Common myeloid progenitor, CD34-positive (primary cell): ENCODE measurements at regions not wholly inside any gene's neighbourhood (a gene's known extent, or its start where the extent isn't known, plus 50 kb on each side); places are given as distances from the start of the nearest gene placed in this dataset.

Source experiments
- CTCF ChIA-PET: fragments of 350-600 bp; sonication (Branson Sonifier 250); formaldehyde crosslinking; loops from one replicate; lab custom pipeline; 2021; ENCODE audit warnings: antibody characterized with exemption; lab: Charles Lee
- POLR2A ChIA-PET: fragments of 350-600 bp; sonication (Branson Sonifier 250); formaldehyde crosslinking; loops from one replicate; lab custom pipeline; 2021; ENCODE audit warnings: antibody characterized with exemption; lab: Charles Lee
- DNase-seq, 3 donors: peaks; one replicate each; pipeline versions ENCODE4 v3.0.0 to v3.0.0-alpha.2; 2013
- H3K27ac ChIP-seq, 2 experiments: 1 replicate in 1 of 2; 2 replicates in 1 of 2; pipeline ENCODE4 v1.7.0; 2013; ENCODE audit warnings: inconsistent platforms in 2 of 2, low read length in 2 of 2, mild to moderate bottlenecking in 2 of 2, low read depth in 1 of 2, moderate library complexity in 1 of 2; ENCODE audit not compliant: severe bottlenecking in 2 of 2, insufficient read depth in 1 of 2, poor library complexity in 1 of 2
- H3K27me3 ChIP-seq, 5 experiments: replicated peaks in 2 of 5; 1 replicate in 3 of 5; 2 replicates in 2 of 5; pipeline versions ENCODE4 v1.6.1 to v1.7.0; 2013; ENCODE audit warnings: low read length in 4 of 5, mild to moderate bottlenecking in 2 of 5, moderate library complexity in 2 of 5, inconsistent platforms in 1 of 5; ENCODE audit not compliant: insufficient read depth in 5 of 5, control insufficient read depth in 4 of 5
- H3K36me3 ChIP-seq, 4 experiments: 1 replicate in 2 of 4; 2 replicates in 2 of 4; pipeline versions ENCODE4 v1.6.1 to v1.7.0; 2013; ENCODE audit warnings: low read length in 3 of 4, control low read depth in 1 of 4, mild to moderate bottlenecking in 1 of 4; ENCODE audit not compliant: control insufficient read depth in 4 of 4, insufficient read depth in 4 of 4
- H3K4me1 ChIP-seq, 4 experiments: 1 replicate in 3 of 4; 2 replicates in 1 of 4; pipeline versions ENCODE4 v1.6.1 to v1.7.1; 2013; ENCODE audit warnings: low read length in 3 of 4, mild to moderate bottlenecking in 3 of 4, control low read depth in 1 of 4, inconsistent platforms in 1 of 4, moderate library complexity in 1 of 4; ENCODE audit not compliant: control insufficient read depth in 4 of 4, insufficient read depth in 4 of 4; ENCODE audit errors: control extremely low read depth in 1 of 4
- H3K4me3 ChIP-seq, 7 experiments: 1 replicate in 4 of 7; 2 replicates in 3 of 7; pipeline versions ENCODE4 v1.5.1 to v1.7.0; 2013; ENCODE audit warnings: mild to moderate bottlenecking in 7 of 7, low read length in 6 of 7, moderate library complexity in 6 of 7, inconsistent platforms in 2 of 7, low read depth in 2 of 7, control low read depth in 1 of 7; ENCODE audit not compliant: insufficient read depth in 4 of 7, control insufficient read depth in 1 of 7; ENCODE audit errors: extremely low read depth in 1 of 7
- H3K9me3 ChIP-seq, 5 experiments: 1 replicate in 4 of 5; 2 replicates in 1 of 5; pipeline versions ENCODE4 v1.6.1 to v1.7.1; 2013; ENCODE audit warnings: low read length in 4 of 5, mild to moderate bottlenecking in 2 of 5, inconsistent platforms in 1 of 5, low read depth in 1 of 5, moderate library complexity in 1 of 5; ENCODE audit not compliant: control insufficient read depth in 4 of 5, insufficient read depth in 2 of 5; ENCODE audit errors: control extremely low read depth in 1 of 5
- WGBS: methylation state at CpG from one replicate; pipeline ENCODE4 v1.1.5; 2013; ENCODE audit not compliant: insufficient coverage; 5-methylcytosine and 5-hydroxymethylcytosine counted together

DNA sequence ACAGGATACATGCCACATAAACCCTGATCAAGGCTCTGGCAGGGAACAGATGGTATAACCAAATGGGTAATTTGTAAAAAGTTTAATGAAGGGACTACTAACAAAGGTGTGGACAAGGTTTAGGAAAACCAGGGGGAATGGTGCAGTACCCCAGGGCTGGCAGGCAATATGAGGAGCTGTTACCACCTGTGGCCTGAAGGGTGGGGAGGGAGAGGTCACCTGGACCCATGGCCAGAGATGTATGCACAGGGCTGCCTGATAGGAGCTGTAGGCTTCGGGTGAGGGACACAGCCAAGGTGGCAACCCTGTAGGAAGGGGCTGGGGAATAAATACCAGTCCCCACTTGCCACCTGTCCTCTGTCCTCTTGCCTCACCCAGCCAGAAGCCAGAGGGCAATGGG is 51.4 kb upstream of the ID3 start:
- ChIA-PET POLR2A (interaction anchor here (0.6 kb wide), 1 partner anchor 706 kb away, joined by 3 read pairs; no protein-coding TSS in a partner anchor), CTCF (interaction anchor here (0.6 kb wide), 1 partner anchor 60 kb away, joined by 3 read pairs; no protein-coding TSS in a partner anchor)
- DNase-seq, result no peak
- Histone ChIP-seq H3K4me1 (peaks cover 1 to 12% (median 6%) of the 10 kb centered on the region in 4 experiments), H3K9me3 (no peaks in the 10 kb centered on the region), H3K4me3 (no peak overlapping the region), H3K27ac (no peak overlapping the region), H3K36me3 (no peaks in the 10 kb centered on the region), H3K27me3 (peaks cover 0 to 6% (median 0%) of the 10 kb centered on the region in 5 experiments)
- no CpG with 5 or more reads among the region's 1 CpG for WGBS

DNA sequence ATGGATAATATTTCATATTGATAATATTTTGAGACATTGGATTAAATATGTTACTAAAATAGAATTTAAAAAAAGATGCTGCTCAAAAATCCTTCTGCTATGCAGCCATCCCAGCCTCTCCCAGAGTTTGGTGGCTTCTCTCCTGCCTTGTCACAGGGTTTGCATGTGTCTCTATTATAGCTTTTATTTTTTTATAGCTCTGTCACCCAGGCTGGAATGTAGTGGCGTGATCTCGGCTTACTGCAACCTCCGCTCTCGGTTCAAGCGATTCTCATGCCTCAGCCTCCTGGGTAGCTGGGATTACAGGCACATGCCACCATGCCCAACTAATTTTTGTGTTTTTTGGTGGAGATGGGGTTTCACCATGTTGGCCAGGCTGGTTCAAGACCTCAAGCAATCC is 50.7 kb upstream of the ID3 start:
- 96% methylated on average over 4 of the region's 5 CpGs for WGBS
- DNase-seq, result no peak
- H3K27ac ChIP-seq, result no peak overlapping the region
- H3K4me1 ChIP-seq, result peaks cover 1 to 12% (median 6%) of the 10 kb centered on the region in 4 experiments
- H3K9me3 ChIP-seq, result no peaks in the 10 kb centered on the region
- H3K27me3 ChIP-seq, result peaks cover 0 to 3% (median 0%) of the 10 kb centered on the region in 5 experiments
- POLR2A ChIA-PET, result interaction anchor here (0.6 kb wide), 1 partner anchor 707 kb away, joined by 3 read pairs; no protein-coding TSS in a partner anchor
- H3K36me3 ChIP-seq, result no peaks in the 10 kb centered on the region
- H3K4me3 ChIP-seq, result no peak overlapping the region
- CTCF ChIA-PET, result interaction anchor here (0.6 to 0.9 kb wide), 3 partner anchors 23 to 59 kb away, joined by 3 to 8 read pairs (median 3); no protein-coding TSS in a partner anchor
